Keratinocyte (primary cell): ENCODE measurements at regions not wholly inside any gene's neighbourhood (a gene's known extent, or its start where the extent isn't known, plus 50 kb on each side); places are given as distances from the start of the nearest gene placed in this dataset.

ENCODE experiments used
- DNase-seq: peaks from one replicate; pipeline ENCODE4 v3.0.0-alpha.2; 2011; ENCODE audit warnings: low read depth, missing footprints, low spot score
- FAIRE-seq: peaks from 2 replicates; lab custom pipeline; 2011; peaks lifted over from hg19 to GRCh38; lab: Jason Lieb, UNC
- H2AFZ ChIP-seq: 2 replicates; pipeline ENCODE4 v1.6.0; 2012; ENCODE audit warnings: low read length, control low read depth, inconsistent platforms; ENCODE audit not compliant: control insufficient read depth
- H3K27ac ChIP-seq: 2 replicates; pipeline ENCODE4 v1.5.1; 2011; ENCODE audit warnings: low read length; ENCODE audit not compliant: control insufficient read depth, insufficient read depth
- H3K27me3 ChIP-seq: 3 replicates; pipeline ENCODE4 v1.6.0; 2011; ENCODE audit warnings: low read length; ENCODE audit not compliant: control insufficient read depth, insufficient read depth; ENCODE audit errors: extremely low read depth
- H3K36me3 ChIP-seq, 2 experiments: 2 replicates in 1 of 2; 3 replicates in 1 of 2; pipeline ENCODE4 v1.5.1; 2011; ENCODE audit warnings: low read length in 2 of 2, mild to moderate bottlenecking in 1 of 2; ENCODE audit not compliant: control insufficient read depth in 2 of 2, insufficient read depth in 2 of 2; ENCODE audit errors: extremely low read depth in 1 of 2
- H3K4me1 ChIP-seq: 3 replicates; pipeline ENCODE4 v1.5.1; 2011; ENCODE audit warnings: low read length; ENCODE audit not compliant: control insufficient read depth, insufficient read depth; ENCODE audit errors: extremely low read depth
- H3K4me2 ChIP-seq: 3 replicates; pipeline ENCODE4 v1.6.0; 2011; ENCODE audit warnings: low read depth, low read length; ENCODE audit not compliant: control insufficient read depth, insufficient read depth; ENCODE audit errors: extremely low read depth
- H3K4me3 ChIP-seq, 3 experiments: fragments of 200-600 bp in 1 of 3; sonication (generic) in 1 of 3; 2 replicates in 2 of 3; 3 replicates in 1 of 3; pipeline ENCODE4 v1.5.1; 2011 to 2016; ENCODE audit warnings: low read length in 3 of 3, mild to moderate bottlenecking in 3 of 3, control low read depth in 2 of 3, inconsistent platforms in 1 of 3, low read depth in 1 of 3, mixed read lengths in 1 of 3, mixed run types in 1 of 3, moderate library complexity in 1 of 3; ENCODE audit not compliant: control insufficient read depth in 2 of 3, insufficient read depth in 2 of 3; ENCODE audit errors: extremely low read depth in 1 of 3
- H3K79me2 ChIP-seq: 2 replicates; pipeline ENCODE4 v1.6.0; 2012; ENCODE audit warnings: low read length; ENCODE audit not compliant: control insufficient read depth, insufficient read depth
- H3K9ac ChIP-seq: 3 replicates; pipeline ENCODE4 v1.6.0; 2011; ENCODE audit warnings: low read length; ENCODE audit not compliant: control insufficient read depth, insufficient read depth; ENCODE audit errors: extremely low read depth
- H3K9me1 ChIP-seq: 3 replicates; pipeline ENCODE4 v1.6.0; 2011; ENCODE audit warnings: low read length; ENCODE audit not compliant: control insufficient read depth, insufficient read depth; ENCODE audit errors: extremely low read depth
- H3K9me3 ChIP-seq: 2 replicates; pipeline ENCODE4 v1.5.1; 2012; ENCODE audit warnings: low read depth, low read length; ENCODE audit not compliant: control insufficient read depth
- H4K20me1 ChIP-seq: 3 replicates; pipeline ENCODE4 v1.6.0; 2011; ENCODE audit warnings: low read length; ENCODE audit not compliant: control insufficient read depth, insufficient read depth; ENCODE audit errors: extremely low read depth
- EZH2 ChIP-seq: IDR thresholded peaks from one replicate; pipeline ENCODE4 v1.6.1; 2012; ENCODE audit warnings: inconsistent platforms, mild to moderate bottlenecking, low read length, moderate library complexity
- dilution Hi-C: fragments of 300-500 bp; cut with MboI; formaldehyde crosslinking; loops from one replicate; pipeline ENCODE4 v1.7.0; 2020; ENCODE audit warnings: low sequenced_read_pairs; ENCODE audit not compliant: extremely low pct_ligation_motif_present
- TF ChIP-seq, protein P1 (sequence below), 3 experiments: IDR thresholded peaks in 1 of 3; conservative IDR thresholded peaks in 1 of 3; optimal IDR thresholded peaks in 1 of 3; 2 replicates in 2 of 3; 3 replicates in 1 of 3; pipeline versions ENCODE3 to v1.5.1; 2011; ENCODE audit warnings: low read length in 3 of 3, mild to moderate bottlenecking in 3 of 3, moderate library complexity in 2 of 3, control low read depth in 1 of 3, inconsistent platforms in 1 of 3; ENCODE audit not compliant: insufficient read depth in 2 of 3; ENCODE audit errors: extremely low read depth in 1 of 3

DNA sequence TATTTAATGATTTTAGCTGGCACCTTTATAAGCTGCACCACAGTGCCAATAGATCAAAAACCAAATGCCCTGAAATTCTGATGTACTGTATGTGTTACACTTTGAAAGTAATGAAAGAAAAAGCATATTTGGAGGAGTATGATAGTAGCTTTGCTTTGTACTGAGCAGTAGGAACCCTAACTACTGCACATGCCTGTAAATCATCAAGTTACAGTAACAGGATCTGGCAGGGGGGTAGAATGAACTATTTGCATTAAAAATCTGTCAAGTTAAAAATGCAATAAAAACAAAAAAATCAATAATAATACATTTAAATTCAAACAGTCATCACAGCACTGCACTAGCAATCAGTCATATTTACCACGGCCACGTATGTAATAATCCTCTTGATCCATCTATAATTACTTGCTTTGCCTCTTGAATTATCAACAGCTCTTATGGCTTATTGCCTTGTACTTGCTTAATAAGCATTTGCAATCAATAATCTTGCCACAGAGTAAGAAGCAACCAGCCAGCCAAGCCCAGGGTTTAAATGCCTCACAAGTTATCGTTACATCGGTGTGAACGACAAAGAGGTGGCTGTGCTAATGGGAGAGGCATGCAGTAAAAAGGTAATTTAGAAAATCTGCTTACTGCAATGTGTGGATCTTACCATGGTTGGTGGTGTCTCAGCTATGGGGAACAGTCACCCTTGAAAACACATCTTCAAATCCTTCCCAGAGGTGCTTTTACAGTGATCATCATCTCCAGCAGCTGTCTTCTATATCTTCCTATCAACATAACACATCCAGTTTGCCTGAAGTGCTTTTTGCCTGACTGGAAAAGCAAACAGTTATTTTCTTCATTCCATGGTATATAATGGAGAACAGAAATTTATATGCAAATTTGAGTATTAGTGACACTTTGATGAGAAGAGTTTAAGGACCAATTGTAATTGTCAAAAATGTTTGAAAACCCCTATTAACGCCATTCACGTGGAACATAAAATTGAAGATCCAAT is 1812.1 kb upstream of the ADGRL3 start:
- Histone ChIP-seq H3K9me1 (no peaks in the 10 kb centered on the region), H3K4me1 (no peaks in the 10 kb centered on the region), H2AFZ (no peak overlapping the region), H4K20me1 (no peaks in the 10 kb centered on the region), H3K9me3 (no peaks in the 10 kb centered on the region), H3K79me2 (no peaks in the 10 kb centered on the region), H3K36me3 (no peaks in the 10 kb centered on the region), H3K4me2 (no peak overlapping the region), H3K27ac (no peak overlapping the region), H3K4me3 (no peak overlapping the region), H3K27me3 (no peaks in the 10 kb centered on the region), H3K9ac (no peak overlapping the region)
- DNase-seq (no peak), FAIRE-seq (no peak)
- TF ChIP-seq, protein P1, sequence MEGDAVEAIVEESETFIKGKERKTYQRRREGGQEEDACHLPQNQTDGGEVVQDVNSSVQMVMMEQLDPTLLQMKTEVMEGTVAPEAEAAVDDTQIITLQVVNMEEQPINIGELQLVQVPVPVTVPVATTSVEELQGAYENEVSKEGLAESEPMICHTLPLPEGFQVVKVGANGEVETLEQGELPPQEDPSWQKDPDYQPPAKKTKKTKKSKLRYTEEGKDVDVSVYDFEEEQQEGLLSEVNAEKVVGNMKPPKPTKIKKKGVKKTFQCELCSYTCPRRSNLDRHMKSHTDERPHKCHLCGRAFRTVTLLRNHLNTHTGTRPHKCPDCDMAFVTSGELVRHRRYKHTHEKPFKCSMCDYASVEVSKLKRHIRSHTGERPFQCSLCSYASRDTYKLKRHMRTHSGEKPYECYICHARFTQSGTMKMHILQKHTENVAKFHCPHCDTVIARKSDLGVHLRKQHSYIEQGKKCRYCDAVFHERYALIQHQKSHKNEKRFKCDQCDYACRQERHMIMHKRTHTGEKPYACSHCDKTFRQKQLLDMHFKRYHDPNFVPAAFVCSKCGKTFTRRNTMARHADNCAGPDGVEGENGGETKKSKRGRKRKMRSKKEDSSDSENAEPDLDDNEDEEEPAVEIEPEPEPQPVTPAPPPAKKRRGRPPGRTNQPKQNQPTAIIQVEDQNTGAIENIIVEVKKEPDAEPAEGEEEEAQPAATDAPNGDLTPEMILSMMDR (optimal IDR thresholded peaks at IDR 0.05 in 1 of 3, IDR thresholded peaks at IDR 0.05 in 1 of 3, conservative IDR thresholded peaks at IDR 0.05 in 1 of 3; ENCODE audit: extremely low read depth in 1 of 3, insufficient read depth in 2 of 3, low read length in 3 of 3), result no peak
- no peak for TF ChIP-seq EZH2
- dilution Hi-C loops, result no loop called here

DNA sequence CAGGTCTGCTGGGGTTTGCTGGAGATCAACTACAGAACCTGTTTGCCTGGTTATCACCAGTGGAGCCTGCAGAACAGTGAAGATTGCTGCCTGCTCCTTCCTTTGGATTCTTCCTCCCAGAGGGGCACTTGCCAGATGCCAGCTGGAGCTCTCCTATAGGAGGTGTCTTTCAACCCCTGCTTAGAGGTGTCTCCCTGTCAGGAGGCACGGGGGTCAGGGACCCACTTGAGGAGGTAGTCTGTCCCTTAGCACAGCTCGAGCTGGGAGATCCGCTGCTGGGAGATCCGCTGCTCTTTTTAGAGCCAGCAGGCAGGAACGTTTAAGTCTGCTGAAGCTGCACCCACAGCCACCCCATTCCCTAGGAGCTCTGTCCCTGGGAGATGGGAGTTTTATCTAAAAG is 1806.3 kb upstream of the ADGRL3 start:
- H3K4me1 ChIP-seq, result no peaks in the 10 kb centered on the region
- no peaks in the 10 kb centered on the region for H4K20me1 ChIP-seq
- dilution Hi-C loops, result no loop called here
- H3K27ac ChIP-seq, result no peak overlapping the region
- TF ChIP-seq, protein P1 (optimal IDR thresholded peaks at IDR 0.05 in 1 of 3, IDR thresholded peaks at IDR 0.05 in 1 of 3, conservative IDR thresholded peaks at IDR 0.05 in 1 of 3; ENCODE audit: extremely low read depth in 1 of 3, insufficient read depth in 2 of 3, low read length in 3 of 3), result no peak
- no peak for TF ChIP-seq EZH2
- H3K4me2 ChIP-seq, result no peak overlapping the region
- no peak overlapping the region for H3K9ac ChIP-seq
- no peaks in the 10 kb centered on the region for H3K27me3 ChIP-seq
- no peaks in the 10 kb centered on the region for H3K79me2 ChIP-seq
- no peaks in the 10 kb centered on the region for H3K9me3 ChIP-seq
- FAIRE-seq, result no peak
- no peaks in the 10 kb centered on the region for H3K36me3 ChIP-seq
- no peaks in the 10 kb centered on the region for H3K9me1 ChIP-seq
- H3K4me3 ChIP-seq, result no peak overlapping the region
- H2AFZ ChIP-seq, result no peak overlapping the region
- no peak for DNase-seq
